ENCODE measurements at regions not wholly inside any gene's neighbourhood (a gene's known extent, or its start where the extent isn't known, plus 50 kb on each side); places are given as distances from the start of the nearest gene placed in this dataset.

GRCh38 chr20:57944988-57945387 lies 235.2 kb upstream of the PMEPA1 start (continued):
- no peak for TF ChIP-seq USF2 (IDR thresholded peaks at IDR 0.05; ENCODE audit: low read length)
- no peak for TF ChIP-seq PHF8 (conservative IDR thresholded peaks at IDR 0.05; ENCODE audit: low read depth, low read length)
- TF ChIP-seq JUND (IDR thresholded peaks at IDR 0.05; ENCODE audit: low read length): no peak
- TF ChIP-seq CBX8 (IDR thresholded peaks at IDR 0.05; ENCODE audit: borderline replicate concordance, low read depth, low read length): no peak
- TF ChIP-seq JUN (IDR thresholded peaks at IDR 0.05; ENCODE audit: low read depth, low read length): no peak

All from H1 (cell line).